CD14-positive monocyte (primary cell): ENCODE measurements at regions not wholly inside any gene's neighbourhood (a gene's known extent, or its start where the extent isn't known, plus 50 kb on each side); places are given as distances from the start of the nearest gene placed in this dataset.

ENCODE experiments used
- DNase-seq, 3 donors: peaks; one replicate each; pipeline ENCODE4 v3.0.0-alpha.2; 2011 to 2022
- H2AFZ ChIP-seq: 2 replicates; pipeline ENCODE4 v1.6.0; 2012; ENCODE audit warnings: mild to moderate bottlenecking, low read depth, low read length, inconsistent platforms; ENCODE audit not compliant: insufficient read depth, poor library complexity, severe bottlenecking
- H3K27ac ChIP-seq, 2 donors: 1 replicate in 1 of 2; 2 replicates in 1 of 2; pipeline ENCODE4 v1.5.1; 2012 to 2013; ENCODE audit warnings: low read length in 2 of 2, control low read depth in 1 of 2, inconsistent platforms in 1 of 2, low read depth in 1 of 2, mild to moderate bottlenecking in 1 of 2
- H3K27me3 ChIP-seq, 2 donors: one replicate each; pipeline versions ENCODE4 v1.6.0 to v1.6.1; 2011 to 2013; ENCODE audit warnings: low read length in 2 of 2; ENCODE audit not compliant: control insufficient read depth in 2 of 2, insufficient read depth in 2 of 2
- H3K36me3 ChIP-seq, 2 donors: replicated peaks in 1 of 2; 1 replicate in 1 of 2; 2 replicates in 1 of 2; pipeline versions ENCODE4 v1.5.1 to v1.6.1; 2012 to 2013; ENCODE audit warnings: low read length in 2 of 2, control low read depth in 1 of 2, inconsistent platforms in 1 of 2, mild to moderate bottlenecking in 1 of 2; ENCODE audit not compliant: insufficient read depth in 2 of 2, control insufficient read depth in 1 of 2
- H3K4me1 ChIP-seq, 2 donors: 1 replicate in 1 of 2; 2 replicates in 1 of 2; pipeline versions ENCODE4 v1.5.1 to v1.6.1; 2012 to 2013; ENCODE audit warnings: low read length in 2 of 2, control low read depth in 1 of 2, inconsistent platforms in 1 of 2, mild to moderate bottlenecking in 1 of 2, moderate library complexity in 1 of 2; ENCODE audit not compliant: insufficient read depth in 2 of 2, control insufficient read depth in 1 of 2
- H3K4me2 ChIP-seq: replicated peaks from 2 replicates; pipeline ENCODE3; 2012; ENCODE audit warnings: low read length, moderate library complexity, mild to moderate bottlenecking; ENCODE audit not compliant: poor library complexity, severe bottlenecking; ENCODE audit errors: extremely low read depth
- H3K4me3 ChIP-seq, 3 experiments: fragments of 200-600 bp in 1 of 3; sonication (generic) in 1 of 3; replicated peaks in 1 of 3; 1 replicate in 2 of 3; 2 replicates in 1 of 3; pipeline ENCODE4 v1.5.1; 2011 to 2013; ENCODE audit warnings: low read length in 3 of 3, mild to moderate bottlenecking in 3 of 3, control low read depth in 2 of 3, low read depth in 2 of 3, inconsistent platforms in 1 of 3, moderate library complexity in 1 of 3
- H3K79me2 ChIP-seq: 2 replicates; pipeline ENCODE4 v1.6.0; 2012; ENCODE audit warnings: mild to moderate bottlenecking, control low read depth, inconsistent platforms, low read length, moderate library complexity; ENCODE audit not compliant: insufficient read depth
- H3K9ac ChIP-seq: 2 replicates; pipeline ENCODE4 v1.6.0; 2017; ENCODE audit warnings: low read length, mild to moderate bottlenecking; ENCODE audit not compliant: insufficient read depth, poor library complexity, severe bottlenecking
- H3K9me3 ChIP-seq, 2 donors: replicated peaks in 1 of 2; 1 replicate in 1 of 2; 2 replicates in 1 of 2; pipeline versions ENCODE4 v1.5.1 to v1.6.1; 2012 to 2013; ENCODE audit warnings: low read length in 2 of 2, control low read depth in 1 of 2; ENCODE audit not compliant: control insufficient read depth in 1 of 2, insufficient read depth in 1 of 2
- H4K20me1 ChIP-seq: 2 replicates; pipeline ENCODE4 v1.6.0; 2012; ENCODE audit warnings: mild to moderate bottlenecking, low read length, control low read depth, moderate library complexity; ENCODE audit not compliant: insufficient read depth
- H3K27ac Mint-ChIP-seq, 7 donors: one replicate each; pipeline ENCODE4 v1.8.0; 2020; ENCODE audit warnings: mild to moderate bottlenecking in 7 of 7, mixed read lengths in 7 of 7, moderate library complexity in 6 of 7, inconsistent platforms in 2 of 7
- H3K27me3 Mint-ChIP-seq, 3 donors: one replicate each; pipeline ENCODE4 v1.8.0; 2021 to 2022; ENCODE audit warnings: low read depth in 3 of 3, mild to moderate bottlenecking in 3 of 3, mixed read lengths in 3 of 3, moderate library complexity in 3 of 3, inconsistent platforms in 1 of 3
- H3K36me3 Mint-ChIP-seq, 2 donors: one replicate each; pipeline ENCODE4 v1.8.0; 2020; ENCODE audit warnings: mixed read lengths in 2 of 2, inconsistent platforms in 1 of 2, mild to moderate bottlenecking in 1 of 2
- H3K4me1 Mint-ChIP-seq: one replicate; pipeline ENCODE4 v1.8.0; 2020; ENCODE audit warnings: mild to moderate bottlenecking, mixed read lengths
- H3K4me3 Mint-ChIP-seq, 2 donors: one replicate each; pipeline ENCODE4 v1.8.0; 2020; ENCODE audit warnings: mild to moderate bottlenecking in 2 of 2, mixed read lengths in 2 of 2, moderate library complexity in 1 of 2
- H3K9me3 Mint-ChIP-seq, 7 donors: one replicate each; pipeline ENCODE4 v1.8.0; 2020 to 2022; ENCODE audit warnings: mixed read lengths in 7 of 7, mild to moderate bottlenecking in 6 of 7, moderate library complexity in 6 of 7, inconsistent platforms in 2 of 7
- WGBS: methylation state at CpG from one replicate; pipeline ENCODE4 v1.1.5; 2013; ENCODE audit warnings: missing lambda C conversion rate; ENCODE audit not compliant: insufficient coverage; 5-methylcytosine and 5-hydroxymethylcytosine counted together
- intact Hi-C, 2 donors: fragments of 100-400 bp; cut with micrococcal nuclease; formaldehyde crosslinking; loops; one replicate each; pipeline versions ENCODE4 v1.15.0 to v1.15.1; 2023
- TF ChIP-seq, protein P1 (sequence below): fragments of 200-600 bp; IDR thresholded peaks from one replicate; pipeline ENCODE4 v1.8.0; 2022; ENCODE audit warnings: antibody characterized with exemption, mild to moderate bottlenecking

DNA sequence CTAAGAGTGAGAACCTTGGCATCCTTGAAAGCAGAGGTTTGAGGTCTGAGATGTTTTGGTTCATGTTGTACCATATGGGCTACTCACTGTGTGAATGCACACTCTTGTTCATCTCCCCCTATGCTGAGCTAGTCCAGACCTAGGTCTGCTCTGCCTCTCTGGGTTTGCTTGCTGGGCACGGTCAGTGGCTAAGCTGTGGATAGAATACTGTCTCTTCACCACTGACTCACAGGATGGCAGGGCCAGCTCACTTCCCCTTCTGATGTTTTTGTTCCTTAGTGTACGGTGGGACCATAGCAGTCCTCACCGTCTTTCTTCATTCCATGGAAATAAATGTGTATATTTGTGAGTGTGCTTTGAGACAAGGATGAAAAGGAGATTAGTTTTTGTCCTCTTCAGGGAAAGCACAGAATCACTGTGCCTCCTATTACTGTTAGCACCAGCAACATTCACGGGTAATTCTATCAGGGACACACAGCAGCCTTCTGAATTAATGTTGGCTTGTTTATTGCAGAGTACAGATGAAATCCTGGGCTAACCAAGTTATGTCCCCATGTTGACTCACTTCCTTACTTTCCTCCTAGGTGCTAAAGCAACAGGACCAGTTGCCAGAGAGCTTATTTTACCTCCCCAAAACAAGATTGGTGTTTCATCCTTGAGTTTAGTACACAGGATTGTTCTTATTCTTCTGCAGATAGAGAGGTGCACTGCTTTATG lies 56.9 kb upstream of the IVNS1ABP start:
- Mint-ChIP-seq H3K27ac (no peak overlapping the region), H3K4me3 (peak overlapping the region in 1 of 2 donors; percentile 48), H3K9me3 (peaks cover 0 to 2% (median 0%) of the 10 kb centered on the region in 7 donors), H3K36me3 (peaks cover 0 to 3% of the 10 kb centered on the region in 2 donors), H3K27me3 (no peaks in the 10 kb centered on the region), H3K4me1 (peaks cover 21% of the 10 kb centered on the region)
- peak; percentile 91 to 97 (median 95) for DNase-seq
- TF ChIP-seq, protein P1, sequence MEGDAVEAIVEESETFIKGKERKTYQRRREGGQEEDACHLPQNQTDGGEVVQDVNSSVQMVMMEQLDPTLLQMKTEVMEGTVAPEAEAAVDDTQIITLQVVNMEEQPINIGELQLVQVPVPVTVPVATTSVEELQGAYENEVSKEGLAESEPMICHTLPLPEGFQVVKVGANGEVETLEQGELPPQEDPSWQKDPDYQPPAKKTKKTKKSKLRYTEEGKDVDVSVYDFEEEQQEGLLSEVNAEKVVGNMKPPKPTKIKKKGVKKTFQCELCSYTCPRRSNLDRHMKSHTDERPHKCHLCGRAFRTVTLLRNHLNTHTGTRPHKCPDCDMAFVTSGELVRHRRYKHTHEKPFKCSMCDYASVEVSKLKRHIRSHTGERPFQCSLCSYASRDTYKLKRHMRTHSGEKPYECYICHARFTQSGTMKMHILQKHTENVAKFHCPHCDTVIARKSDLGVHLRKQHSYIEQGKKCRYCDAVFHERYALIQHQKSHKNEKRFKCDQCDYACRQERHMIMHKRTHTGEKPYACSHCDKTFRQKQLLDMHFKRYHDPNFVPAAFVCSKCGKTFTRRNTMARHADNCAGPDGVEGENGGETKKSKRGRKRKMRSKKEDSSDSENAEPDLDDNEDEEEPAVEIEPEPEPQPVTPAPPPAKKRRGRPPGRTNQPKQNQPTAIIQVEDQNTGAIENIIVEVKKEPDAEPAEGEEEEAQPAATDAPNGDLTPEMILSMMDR = no peak
- Histone ChIP-seq H3K4me2 (peak overlapping the region; percentile 59), H3K4me3 (peak overlapping the region in 1 of 3 experiments; percentile 7), H3K27ac (peak overlapping the region; percentile 69 to 97), H3K27me3 (no peaks in the 10 kb centered on the region), H4K20me1 (no peaks in the 10 kb centered on the region), H2AFZ (peak overlapping the region; percentile 26), H3K9me3 (no peaks in the 10 kb centered on the region), H3K79me2 (no peaks in the 10 kb centered on the region), H3K9ac (peak overlapping the region; percentile 43), H3K4me1 (peaks cover 53 to 54% of the 10 kb centered on the region in 2 donors), H3K36me3 (no peaks in the 10 kb centered on the region)
- intact Hi-C loops = loop anchor here (2.0 to 5.0 kb wide), 3 partner anchors 37 to 57 kb away; partner anchors contain the start of gene IVNS1ABP (in 2 of the 2)
- WGBS = no CpG with 5 or more reads among the region's 4 CpGs

DNA sequence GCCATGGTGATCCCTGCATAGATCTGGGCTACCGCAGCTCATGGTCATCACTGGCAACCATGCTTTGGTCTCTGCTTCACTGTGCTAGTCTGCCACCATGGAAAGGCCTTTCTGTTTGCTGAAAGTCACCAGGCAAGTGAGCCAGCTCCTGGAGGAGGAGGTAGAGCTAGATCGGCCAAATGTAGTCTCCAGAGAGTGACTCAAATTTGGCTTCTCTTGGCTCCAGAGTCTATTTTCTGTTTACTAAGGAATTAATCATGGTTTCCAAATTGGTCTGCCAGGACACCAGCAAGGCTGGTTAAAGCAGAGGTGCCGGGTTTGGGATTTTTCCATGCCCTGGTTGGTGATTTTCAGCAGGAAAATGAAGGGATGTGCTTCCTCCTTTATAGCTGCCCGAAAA lies 52.7 kb upstream of the IVNS1ABP start:
- Histone ChIP-seq H3K9me3 (no peaks in the 10 kb centered on the region), H2AFZ (no peak overlapping the region), H3K4me3 (no peak overlapping the region), H4K20me1 (no peaks in the 10 kb centered on the region), H3K27me3 (no peaks in the 10 kb centered on the region), H3K27ac (no peak overlapping the region), H3K79me2 (no peaks in the 10 kb centered on the region), H3K4me2 (no peak overlapping the region), H3K36me3 (no peaks in the 10 kb centered on the region), H3K9ac (no peak overlapping the region), H3K4me1 (peaks cover 20 to 22% of the 10 kb centered on the region in 2 donors)
- H3K4me3 Mint-ChIP-seq = no peak overlapping the region
- H3K27me3 Mint-ChIP-seq = peaks cover 0 to 1% (median 0%) of the 10 kb centered on the region in 3 donors
- no peak overlapping the region for H3K27ac Mint-ChIP-seq
- peaks cover 0 to 2% of the 10 kb centered on the region in 2 donors for H3K36me3 Mint-ChIP-seq
- 100% methylated on average over 3 of the region's 4 CpGs for WGBS
- TF ChIP-seq, protein P1 = no peak
- peaks cover 21% of the 10 kb centered on the region for H3K4me1 Mint-ChIP-seq
- peaks cover 0 to 2% (median 0%) of the 10 kb centered on the region in 7 donors for H3K9me3 Mint-ChIP-seq
- intact Hi-C loops = loop anchor here (5.0 kb wide), 2 partner anchors 32 to 52 kb away; partner anchors contain the start of gene IVNS1ABP (in 1 of the 2)
- DNase-seq = no peak
